SU-DHL-6 (cell line): ENCODE measurements at regions not wholly inside any gene's neighbourhood (a gene's known extent, or its start where the extent isn't known, plus 50 kb on each side); places are given as distances from the start of the nearest gene placed in this dataset.

Experiments
- H2AFZ ChIP-seq: fragments of 200-600 bp; sonication (generic); 2 replicates; pipeline ENCODE4 v1.6.1; 2014; ENCODE audit warnings: low read depth, mild to moderate bottlenecking, moderate library complexity, mixed read lengths, antibody characterized with exemption, low read length; ENCODE audit not compliant: severe bottlenecking
- H3F3A ChIP-seq: fragments of 200-600 bp; shearing (Covaris generic); 2 replicates; pipeline ENCODE4 v1.6.0; 2016; ENCODE audit warnings: antibody characterized with exemption, mild to moderate bottlenecking; ENCODE audit not compliant: insufficient read depth
- H3K27ac ChIP-seq: fragments of 200-600 bp; sonication (generic); 2 replicates; pipeline ENCODE4 v1.5.1; 2016; ENCODE audit warnings: low read depth, mild to moderate bottlenecking, low read length, moderate library complexity, mixed read lengths
- H3K27me3 ChIP-seq: fragments of 200-600 bp; sonication (generic), shearing (Covaris generic); 2 replicates; pipeline ENCODE4 v1.6.0; 2014; ENCODE audit warnings: mild to moderate bottlenecking, low read length
- H3K36me3 ChIP-seq: fragments of 200-600 bp; sonication (generic); 2 replicates; pipeline ENCODE4 v1.6.1; 2014; ENCODE audit warnings: mild to moderate bottlenecking, low read length, mixed read lengths
- H3K4me2 ChIP-seq: fragments of 300-600, 200-600 bp; shearing (Covaris generic), sonication (generic); 2 replicates; pipeline ENCODE4 v1.6.0; 2014; ENCODE audit warnings: low read length, low read depth, mild to moderate bottlenecking; ENCODE audit not compliant: poor library complexity, severe bottlenecking
- H3K4me3 ChIP-seq: fragments of 200-600 bp; sonication (generic); 2 replicates; pipeline ENCODE4 v1.5.1; 2014; ENCODE audit warnings: antibody characterized with exemption, low read length, mild to moderate bottlenecking, mixed read lengths; ENCODE audit not compliant: insufficient read depth, poor library complexity, severe bottlenecking
- H3K79me2 ChIP-seq: fragments of 200-600 bp; sonication (generic); 2 replicates; pipeline ENCODE4 v1.6.1; 2014; ENCODE audit warnings: mild to moderate bottlenecking, low read length, moderate library complexity; ENCODE audit not compliant: insufficient read depth
- H3K9ac ChIP-seq: fragments of 200-600 bp; sonication (generic); 2 replicates; pipeline ENCODE4 v1.7.0; 2014; ENCODE audit warnings: mild to moderate bottlenecking, low read length
- H3K9me2 ChIP-seq: fragments of 200-600 bp; sonication (generic); replicated peaks from 2 replicates; pipeline ENCODE4 v1.6.1; 2014; ENCODE audit warnings: low read length; ENCODE audit not compliant: insufficient read depth
- H3K9me3 ChIP-seq: fragments of 200-600 bp; sonication (generic); 2 replicates; pipeline ENCODE4 v1.6.1; 2014; ENCODE audit warnings: low read length, mixed read lengths; ENCODE audit not compliant: insufficient read depth
- H4K20me1 ChIP-seq: fragments of 200-600 bp; sonication (generic); 2 replicates; pipeline ENCODE4 v1.6.1; 2014; ENCODE audit warnings: low read depth, mild to moderate bottlenecking, antibody characterized with exemption, low read length, moderate library complexity, mixed read lengths
- EZH2phosphoT487 ChIP-seq: fragments of 200-600 bp; sonication (generic), shearing (Covaris generic); conservative IDR thresholded peaks from 2 replicates; pipeline ENCODE4 v1.6.1; 2018; ENCODE audit warnings: mild to moderate bottlenecking, antibody characterized with exemption, low read length, moderate library complexity, mixed read lengths
- TF ChIP-seq, protein P1 (sequence below): fragments of 200-600 bp; sonication (generic); IDR thresholded peaks from one replicate; pipeline ENCODE4 v1.5.1; 2017; ENCODE audit warnings: antibody characterized with exemption, mild to moderate bottlenecking, low read length, moderate library complexity; ENCODE audit not compliant: insufficient read depth, poor library complexity, severe bottlenecking

DNA sequence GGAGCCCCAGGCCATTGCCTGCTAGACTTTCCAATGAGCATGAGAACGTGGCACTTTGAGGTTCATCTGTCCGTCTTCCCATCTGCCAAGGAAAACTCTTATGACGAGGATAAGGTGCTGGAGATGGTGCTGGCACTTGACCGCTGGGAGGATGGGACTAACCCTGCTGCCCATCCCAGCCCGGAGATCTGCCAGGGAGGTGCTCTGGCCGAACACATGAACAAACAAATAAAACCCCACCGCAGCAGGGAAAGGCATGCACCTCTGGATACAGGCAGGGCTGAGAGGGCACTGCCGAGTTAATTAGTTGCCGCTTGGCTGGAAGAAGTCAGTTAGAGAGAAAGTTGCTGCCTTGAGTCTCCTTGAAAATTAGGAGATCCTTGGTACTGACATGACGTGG lies 308.4 kb downstream of the AJAP1 start:
- H3F3A ChIP-seq = no peaks in the 10 kb centered on the region
- no peak overlapping the region for H3K4me3 ChIP-seq
- TF ChIP-seq EZH2phosphoT487 = no peak
- TF ChIP-seq, protein P1, sequence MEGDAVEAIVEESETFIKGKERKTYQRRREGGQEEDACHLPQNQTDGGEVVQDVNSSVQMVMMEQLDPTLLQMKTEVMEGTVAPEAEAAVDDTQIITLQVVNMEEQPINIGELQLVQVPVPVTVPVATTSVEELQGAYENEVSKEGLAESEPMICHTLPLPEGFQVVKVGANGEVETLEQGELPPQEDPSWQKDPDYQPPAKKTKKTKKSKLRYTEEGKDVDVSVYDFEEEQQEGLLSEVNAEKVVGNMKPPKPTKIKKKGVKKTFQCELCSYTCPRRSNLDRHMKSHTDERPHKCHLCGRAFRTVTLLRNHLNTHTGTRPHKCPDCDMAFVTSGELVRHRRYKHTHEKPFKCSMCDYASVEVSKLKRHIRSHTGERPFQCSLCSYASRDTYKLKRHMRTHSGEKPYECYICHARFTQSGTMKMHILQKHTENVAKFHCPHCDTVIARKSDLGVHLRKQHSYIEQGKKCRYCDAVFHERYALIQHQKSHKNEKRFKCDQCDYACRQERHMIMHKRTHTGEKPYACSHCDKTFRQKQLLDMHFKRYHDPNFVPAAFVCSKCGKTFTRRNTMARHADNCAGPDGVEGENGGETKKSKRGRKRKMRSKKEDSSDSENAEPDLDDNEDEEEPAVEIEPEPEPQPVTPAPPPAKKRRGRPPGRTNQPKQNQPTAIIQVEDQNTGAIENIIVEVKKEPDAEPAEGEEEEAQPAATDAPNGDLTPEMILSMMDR = no peak
- H3K36me3 ChIP-seq = no peaks in the 10 kb centered on the region
- H3K27me3 ChIP-seq = no peaks in the 10 kb centered on the region
- H3K9me3 ChIP-seq = no peaks in the 10 kb centered on the region
- no peaks in the 10 kb centered on the region for H3K79me2 ChIP-seq
- H3K4me2 ChIP-seq = no peak overlapping the region
- no peak overlapping the region for H2AFZ ChIP-seq
- no peaks in the 10 kb centered on the region for H4K20me1 ChIP-seq
- no peak overlapping the region for H3K9ac ChIP-seq
- no peak overlapping the region for H3K27ac ChIP-seq
- H3K9me2 ChIP-seq = no peaks in the 10 kb centered on the region

DNA sequence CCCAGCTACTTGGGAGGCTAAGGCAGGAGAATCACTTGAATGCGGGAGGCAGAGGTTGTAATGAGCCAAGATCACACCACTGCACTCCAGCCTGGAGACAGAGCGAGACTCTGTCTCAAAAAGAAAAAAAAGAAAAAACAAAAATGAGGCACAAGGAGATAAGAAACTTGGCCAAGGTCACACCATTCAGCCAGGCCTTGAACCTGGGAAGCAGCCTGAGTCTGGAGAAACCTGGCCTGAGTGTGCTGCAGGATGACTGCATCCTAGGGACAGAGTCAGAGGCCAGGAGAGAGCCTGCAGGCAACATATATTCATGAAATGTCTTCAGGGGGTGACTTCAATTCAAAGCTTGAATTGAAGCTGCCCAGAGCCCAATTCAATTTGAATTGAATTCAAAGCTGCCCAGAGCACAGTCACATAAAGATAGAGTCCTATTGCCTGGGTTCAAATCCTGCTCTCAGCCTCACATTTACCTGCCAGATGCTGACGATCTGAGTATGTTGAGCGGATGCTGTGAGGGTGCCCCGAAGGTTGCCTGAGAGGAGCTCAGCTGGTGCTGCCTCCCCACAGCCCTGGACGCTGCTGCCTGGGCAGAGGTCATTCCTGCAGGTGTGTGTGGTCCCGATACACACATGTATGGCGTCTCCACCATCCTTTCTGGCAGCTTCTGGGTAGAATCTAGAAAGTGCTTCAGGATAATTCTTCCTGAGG lies 307.7 kb downstream of the AJAP1 start:
- TF ChIP-seq, protein P1 = no peak
- TF ChIP-seq EZH2phosphoT487 = no peak
- H3K27me3 ChIP-seq = no peaks in the 10 kb centered on the region
- H3K9ac ChIP-seq = no peak overlapping the region
- H3K27ac ChIP-seq = no peak overlapping the region
- H3F3A ChIP-seq = no peaks in the 10 kb centered on the region
- H3K4me3 ChIP-seq = no peak overlapping the region
- no peak overlapping the region for H2AFZ ChIP-seq
- no peaks in the 10 kb centered on the region for H3K36me3 ChIP-seq
- H3K79me2 ChIP-seq = no peaks in the 10 kb centered on the region
- H4K20me1 ChIP-seq = no peaks in the 10 kb centered on the region
- H3K9me3 ChIP-seq = no peaks in the 10 kb centered on the region
- H3K4me2 ChIP-seq = no peak overlapping the region
- no peaks in the 10 kb centered on the region for H3K9me2 ChIP-seq

DNA sequence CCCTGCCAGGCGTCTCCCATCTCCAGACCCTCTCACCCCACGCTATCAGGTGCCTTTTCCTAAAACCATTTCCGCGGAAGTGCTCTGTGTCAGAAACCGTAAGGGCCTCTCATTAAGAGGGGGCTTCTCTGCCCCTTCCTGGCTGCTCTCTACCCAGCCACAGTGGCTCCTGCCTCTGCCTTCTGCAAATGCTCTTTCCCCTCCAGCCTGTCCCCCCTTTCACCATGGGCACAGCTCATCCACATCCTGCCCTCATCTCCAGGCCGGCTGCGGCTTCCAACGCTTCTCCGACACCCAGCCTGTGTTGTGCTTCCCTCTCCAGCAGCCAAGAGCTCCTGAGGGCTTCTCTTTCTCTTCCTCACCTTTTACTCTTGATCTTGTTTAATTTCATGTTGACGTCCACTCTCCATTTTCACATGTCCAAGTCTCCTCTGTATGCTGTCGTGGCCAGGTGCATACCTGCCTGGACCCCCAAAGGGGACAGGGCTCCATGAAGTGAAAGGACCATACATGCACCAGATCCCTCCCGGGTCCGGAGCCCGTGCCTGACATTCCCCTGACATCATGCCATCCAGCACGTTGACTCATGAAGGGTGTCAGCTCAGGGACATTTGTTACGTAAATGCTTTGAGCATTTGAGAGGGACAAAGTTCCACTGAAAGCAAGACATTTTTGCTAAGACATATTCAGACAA lies 306.5 kb downstream of the AJAP1 start:
- H3K4me2 ChIP-seq = no peak overlapping the region
- H2AFZ ChIP-seq = no peak overlapping the region
- H3K4me3 ChIP-seq = no peak overlapping the region
- no peaks in the 10 kb centered on the region for H3K36me3 ChIP-seq
- H3K27ac ChIP-seq = no peak overlapping the region
- no peaks in the 10 kb centered on the region for H4K20me1 ChIP-seq
- TF ChIP-seq, protein P1 = no peak
- no peak for TF ChIP-seq EZH2phosphoT487
- no peaks in the 10 kb centered on the region for H3F3A ChIP-seq
- H3K9me2 ChIP-seq = no peaks in the 10 kb centered on the region
- no peaks in the 10 kb centered on the region for H3K27me3 ChIP-seq
- H3K9me3 ChIP-seq = no peaks in the 10 kb centered on the region
- no peak overlapping the region for H3K9ac ChIP-seq
- no peaks in the 10 kb centered on the region for H3K79me2 ChIP-seq
